Inflammatory macrophage treated with lipopolysaccharide for 4 hours (primary cell): ENCODE measurements at regions not wholly inside any gene's neighbourhood (a gene's known extent, or its start where the extent isn't known, plus 50 kb on each side); places are given as distances from the start of the nearest gene placed in this dataset.

ENCODE experiments used
- DNase-seq: peaks from one replicate; pipeline ENCODE4 v3.0.0-alpha.2; 2020

DNA sequence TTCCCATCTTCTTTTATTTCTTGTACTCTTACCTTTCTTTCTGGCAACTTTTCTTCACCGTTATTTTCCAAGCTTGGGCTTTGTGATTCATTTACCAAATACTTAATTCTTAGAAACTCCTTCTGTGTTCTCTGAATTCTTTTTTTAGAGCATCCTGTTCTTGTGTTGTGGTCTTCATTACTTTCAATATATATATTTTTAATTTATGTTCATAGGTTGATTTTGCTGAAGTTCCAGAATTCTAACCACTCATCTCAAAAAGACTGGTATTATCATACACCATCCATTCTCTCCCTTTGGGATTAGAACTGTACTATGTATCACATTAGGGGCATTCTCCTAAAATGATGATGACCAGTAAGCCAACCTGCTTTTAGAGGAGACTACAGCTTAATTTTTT is 362.3 kb upstream of the CBLB start:
- no peak for DNase-seq

DNA sequence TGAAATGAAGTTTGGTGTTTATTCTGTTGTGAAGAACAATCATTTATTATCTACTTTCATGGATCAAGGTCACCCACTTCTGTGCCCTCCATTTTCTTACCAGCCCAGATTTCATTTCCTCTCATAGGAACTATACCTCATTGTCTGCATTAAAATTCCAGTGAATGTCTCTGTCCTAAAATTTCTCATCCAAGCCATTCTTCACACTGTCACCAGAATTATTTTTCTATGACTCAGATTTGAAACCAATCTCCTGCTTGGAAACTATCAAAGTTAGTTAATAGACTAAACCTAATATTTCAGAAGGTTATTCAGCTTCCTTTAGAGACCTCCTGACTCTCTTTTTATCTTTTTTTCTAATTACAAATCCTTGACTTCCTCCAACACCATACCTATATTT is 364.1 kb upstream of the CBLB start:
- DNase-seq, result no peak

DNA sequence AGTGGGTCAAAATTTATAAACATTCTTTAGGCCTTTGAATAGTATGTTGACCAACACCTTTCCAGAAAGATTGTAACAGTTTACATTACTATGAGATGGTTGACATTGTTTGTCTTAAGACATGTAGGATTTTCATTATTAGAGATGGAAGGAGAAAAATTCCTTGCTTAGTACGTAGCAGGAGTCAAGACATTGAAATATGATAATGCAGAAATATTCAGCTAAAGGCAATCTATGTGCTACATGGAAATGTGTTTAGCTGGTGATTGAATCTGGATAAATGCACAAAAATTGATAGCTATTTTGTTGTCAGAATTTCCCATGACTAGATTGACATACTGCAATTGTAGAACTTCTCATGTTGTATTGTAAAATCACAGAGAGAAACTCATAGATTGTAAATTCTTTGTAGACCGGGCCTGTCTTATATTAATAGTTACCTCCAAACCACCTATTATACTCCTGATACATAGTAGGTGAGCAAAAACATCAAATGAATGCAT is 370.4 kb upstream of the CBLB start:
- no peak for DNase-seq

DNA sequence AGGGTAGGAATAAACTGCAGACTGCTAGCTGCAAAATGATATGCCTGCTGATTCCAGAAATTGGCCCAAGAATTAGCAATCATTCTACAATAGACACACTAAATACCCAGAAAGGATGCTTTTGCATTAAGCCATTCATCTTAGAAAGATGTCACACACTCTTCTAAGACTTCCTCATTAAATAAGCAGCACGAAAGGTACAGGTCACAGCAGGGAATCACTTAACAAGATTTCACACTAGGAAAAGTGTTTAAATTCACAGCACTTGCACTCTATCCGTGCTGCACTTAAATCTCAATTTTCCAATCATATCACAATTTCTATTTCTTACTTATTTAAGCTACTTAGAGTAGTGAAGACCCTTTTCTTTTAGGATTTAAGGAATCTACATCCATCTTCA is 372.8 kb upstream of the CBLB start:
- DNase-seq, result no peak

DNA sequence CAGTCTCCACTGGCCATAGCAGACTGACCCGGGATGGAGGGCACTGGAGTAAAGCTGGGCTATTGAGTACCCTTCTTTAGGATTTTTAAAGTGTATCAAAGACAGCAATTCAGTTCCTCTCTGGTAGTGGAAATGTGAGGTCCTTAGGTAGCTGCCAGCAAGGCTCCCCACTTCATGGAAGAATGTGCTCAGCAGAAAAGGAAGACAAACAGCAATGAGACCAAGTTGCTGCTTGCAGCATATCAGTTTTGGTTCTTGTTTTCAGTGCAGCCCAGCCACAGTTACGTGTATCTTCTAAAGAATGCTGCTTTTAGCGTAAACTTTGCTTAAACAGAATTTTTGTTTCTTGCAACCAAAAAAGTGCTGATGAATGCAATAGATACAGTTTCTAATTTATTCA is 374.0 kb upstream of the CBLB start:
- no peak for DNase-seq

DNA sequence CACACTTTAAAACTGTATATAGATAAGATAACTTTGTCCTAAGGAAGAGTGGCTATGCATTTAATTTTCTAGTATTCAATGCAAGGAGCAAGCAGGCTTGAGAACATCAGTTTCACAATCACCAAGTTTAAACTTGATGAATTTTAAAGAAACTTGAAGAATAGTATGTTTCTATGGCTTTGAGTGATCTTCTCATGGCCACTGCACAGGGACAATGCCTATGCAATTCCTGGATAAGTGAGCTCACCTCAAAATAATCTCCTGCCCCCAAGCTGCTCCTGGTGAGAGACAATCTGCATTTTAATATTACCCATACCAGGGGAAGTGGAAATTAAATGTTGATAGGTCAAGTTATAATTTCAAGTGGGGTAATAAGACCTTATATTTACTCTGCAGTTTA is 376.6 kb upstream of the CBLB start:
- DNase-seq, result no peak

DNA sequence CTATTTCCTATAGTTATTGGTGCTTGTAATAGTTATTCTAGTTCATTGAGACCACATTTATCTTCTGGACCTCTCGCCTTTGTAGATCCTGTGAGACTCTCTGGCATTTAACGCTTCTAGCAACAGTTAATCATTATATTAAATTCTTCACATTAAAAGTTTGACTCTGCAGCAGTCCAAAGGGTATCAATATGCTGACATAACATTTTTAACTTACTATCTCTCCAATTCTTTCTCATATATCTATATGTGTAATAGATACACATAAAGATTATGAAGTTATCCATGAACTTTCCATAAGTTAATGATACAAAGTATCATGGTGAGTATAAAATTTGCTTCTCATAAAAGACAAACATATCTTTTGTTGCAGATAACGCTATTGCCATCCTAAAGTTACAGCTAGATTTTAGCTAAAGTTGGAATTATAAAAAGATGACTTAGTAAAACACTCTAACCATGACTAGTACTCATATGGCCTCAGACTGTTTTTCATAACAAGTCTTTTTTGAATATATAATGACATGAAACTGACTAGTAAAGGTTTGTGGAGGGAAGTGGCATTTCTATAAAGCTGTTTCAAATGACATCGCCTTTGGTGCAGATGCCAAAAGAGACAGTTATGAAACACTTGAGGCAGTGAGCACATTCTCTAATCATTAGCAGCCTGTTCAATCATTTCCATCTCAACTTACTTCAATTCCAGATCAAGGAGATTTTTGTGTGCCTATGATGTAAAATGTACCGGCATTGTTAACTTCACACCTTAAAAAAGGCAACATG is 379.3 kb upstream of the CBLB start:
- peak; percentile 3 for DNase-seq

DNA sequence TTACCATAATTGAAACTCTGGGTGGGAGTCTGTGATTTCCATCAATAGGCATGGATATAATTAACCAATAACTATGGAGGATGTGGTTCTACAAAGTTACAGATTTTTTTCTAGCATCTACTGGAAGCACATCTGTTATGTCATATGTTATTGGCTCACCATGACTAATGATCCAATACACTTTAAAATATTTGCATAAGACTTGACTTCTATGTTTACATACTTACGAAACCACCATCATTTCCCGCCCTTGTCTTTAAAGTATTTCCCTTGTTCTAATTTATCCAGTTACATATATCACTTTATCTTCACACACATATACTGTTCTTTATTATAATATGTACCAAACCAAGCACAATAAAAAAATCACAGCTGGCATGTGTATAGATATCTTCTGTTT is 380.3 kb upstream of the CBLB start:
- DNase-seq, result peak; percentile 24

DNA sequence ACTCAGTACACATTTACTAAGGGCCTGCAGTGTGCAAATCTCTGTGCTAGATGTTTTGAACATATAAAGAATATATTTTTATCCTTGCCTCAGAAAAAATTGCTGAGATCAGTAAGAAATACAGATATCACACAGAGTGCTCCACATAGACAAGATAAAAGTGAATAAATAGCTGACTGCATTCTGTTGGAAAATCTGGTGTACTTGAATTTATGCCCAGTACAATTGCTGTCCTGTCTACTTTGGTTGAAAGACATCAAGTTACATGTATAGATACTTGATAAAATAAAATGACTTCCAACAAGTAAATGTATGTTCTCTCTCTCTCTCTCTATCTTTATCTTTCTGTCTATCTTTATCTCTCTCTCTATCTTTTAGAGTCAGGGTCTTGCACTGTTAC is 381.2 kb upstream of the CBLB start:
- DNase-seq, result no peak

DNA sequence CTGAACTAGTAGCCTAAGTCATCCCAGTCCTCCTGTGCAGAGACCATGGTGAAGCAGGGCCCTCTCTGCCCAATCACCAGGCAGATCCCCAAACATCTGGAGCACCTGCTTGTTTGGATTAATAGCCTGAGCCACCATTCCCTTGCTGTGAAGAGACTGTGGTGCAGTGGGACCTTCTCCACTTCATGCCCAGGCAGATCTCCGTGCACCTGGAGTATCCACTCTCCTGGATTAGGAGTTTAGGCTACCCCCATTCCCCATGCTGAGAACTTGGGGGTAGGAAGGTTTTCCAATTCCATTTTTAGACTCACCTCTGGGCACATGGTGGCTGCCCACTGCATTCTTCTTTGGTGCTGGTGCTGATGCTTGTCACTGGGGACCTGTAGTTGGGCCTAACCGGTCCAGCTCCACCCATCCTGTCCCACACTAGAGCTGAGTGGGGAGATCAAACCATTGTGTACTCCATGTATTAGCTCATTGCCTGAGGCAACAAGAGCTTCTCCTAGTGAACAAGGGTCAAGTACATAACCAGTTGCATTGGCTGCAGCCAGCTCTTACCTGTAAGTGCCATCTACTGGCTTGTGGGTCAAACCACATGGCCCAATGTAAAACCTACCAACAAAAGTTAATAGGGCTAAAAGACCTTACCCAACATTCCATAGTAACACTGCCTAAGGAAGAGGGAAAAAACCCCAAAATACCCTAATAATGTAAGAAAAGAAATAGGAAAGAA is 382.5 kb upstream of the CBLB start:
- no peak for DNase-seq

DNA sequence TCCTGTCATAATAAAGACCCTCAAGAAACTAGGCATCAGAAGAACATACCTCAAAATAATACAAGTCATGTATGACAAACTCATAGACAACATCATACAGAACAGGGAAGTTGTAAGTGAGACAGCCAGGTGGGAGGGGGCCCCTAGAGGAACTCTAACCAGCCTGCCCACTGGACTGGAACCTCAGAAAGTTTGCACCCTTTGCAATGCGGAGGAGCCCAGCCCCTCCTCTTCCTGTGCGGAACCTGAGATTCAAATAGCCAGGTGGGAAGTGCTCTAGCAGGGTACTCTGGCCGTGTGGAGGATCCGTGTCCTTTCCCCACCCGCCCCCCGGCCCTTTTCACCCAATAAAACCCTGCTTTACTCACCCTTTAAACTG is 387.0 kb upstream of the CBLB start:
- no peak for DNase-seq

DNA sequence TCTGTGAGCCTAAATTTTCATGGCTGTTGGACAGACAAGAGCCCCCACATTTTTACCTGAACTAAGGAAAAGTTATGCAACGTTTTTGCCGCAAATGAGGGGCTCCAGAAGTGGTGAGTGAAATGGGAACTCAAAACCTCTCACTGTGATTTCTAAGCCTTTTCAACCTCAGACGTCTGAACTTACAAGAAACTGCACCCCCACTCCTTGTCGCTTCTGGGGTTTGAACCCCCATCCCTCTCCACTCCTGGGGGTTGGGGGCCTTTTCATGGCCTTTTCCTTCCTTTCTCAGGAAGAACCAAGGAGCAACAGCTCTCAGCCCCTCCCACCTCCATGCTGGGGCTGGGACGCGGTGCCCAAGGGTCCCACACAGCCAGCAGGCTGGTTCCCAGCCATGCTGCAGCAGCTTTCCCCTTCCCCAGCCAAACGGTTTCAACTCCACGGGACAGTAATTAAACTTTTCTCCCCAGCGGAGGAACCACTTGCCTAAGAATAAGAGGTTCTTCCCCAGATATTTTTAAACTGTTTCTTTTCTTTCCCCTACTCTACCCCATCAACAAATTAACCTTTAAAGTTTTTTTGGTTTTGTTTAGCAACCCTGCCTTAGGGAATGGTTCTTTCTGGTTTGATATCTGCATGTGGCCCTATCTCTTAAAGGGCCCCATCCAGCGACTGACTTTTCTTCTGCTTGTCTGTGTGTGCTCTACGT is 387.6 kb upstream of the CBLB start:
- DNase-seq, result no peak

DNA sequence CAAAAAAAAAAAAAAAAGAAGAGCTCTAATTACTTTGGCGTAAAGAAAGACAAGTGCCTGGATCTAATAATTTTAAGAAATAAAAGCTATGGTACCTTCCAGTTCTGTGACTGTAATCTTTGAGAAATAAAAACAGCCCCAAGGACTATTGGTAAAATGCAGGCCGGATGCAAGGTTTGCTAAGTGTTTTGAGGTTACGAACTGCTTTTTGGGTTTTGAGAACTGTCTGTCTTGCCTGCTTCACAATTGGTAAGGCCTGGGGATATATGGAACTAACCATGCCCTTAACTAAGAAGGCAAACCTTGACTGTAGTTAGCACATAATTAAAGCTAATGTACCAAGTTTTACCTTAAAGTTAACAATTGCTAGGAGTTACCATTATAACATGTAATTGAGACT is 388.4 kb upstream of the CBLB start:
- no peak for DNase-seq

DNA sequence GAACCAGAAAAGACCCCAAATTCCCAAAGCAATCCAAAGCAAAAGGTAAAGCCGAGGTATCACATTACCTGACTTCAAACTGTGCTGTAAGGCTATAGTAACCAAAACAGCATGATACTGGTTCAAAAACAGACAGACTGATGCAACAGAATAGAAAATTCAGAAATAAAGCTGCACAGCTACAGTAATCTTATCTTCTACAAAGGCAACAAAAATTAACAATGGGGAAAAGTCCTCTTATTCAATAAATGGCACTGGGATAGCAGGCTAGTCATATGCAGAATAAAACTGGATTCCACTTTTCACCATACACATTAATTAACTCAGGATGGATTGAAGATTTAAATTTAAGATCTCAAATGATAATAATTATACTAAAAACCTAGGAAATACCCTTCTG is 392.6 kb upstream of the CBLB start:
- no peak for DNase-seq

DNA sequence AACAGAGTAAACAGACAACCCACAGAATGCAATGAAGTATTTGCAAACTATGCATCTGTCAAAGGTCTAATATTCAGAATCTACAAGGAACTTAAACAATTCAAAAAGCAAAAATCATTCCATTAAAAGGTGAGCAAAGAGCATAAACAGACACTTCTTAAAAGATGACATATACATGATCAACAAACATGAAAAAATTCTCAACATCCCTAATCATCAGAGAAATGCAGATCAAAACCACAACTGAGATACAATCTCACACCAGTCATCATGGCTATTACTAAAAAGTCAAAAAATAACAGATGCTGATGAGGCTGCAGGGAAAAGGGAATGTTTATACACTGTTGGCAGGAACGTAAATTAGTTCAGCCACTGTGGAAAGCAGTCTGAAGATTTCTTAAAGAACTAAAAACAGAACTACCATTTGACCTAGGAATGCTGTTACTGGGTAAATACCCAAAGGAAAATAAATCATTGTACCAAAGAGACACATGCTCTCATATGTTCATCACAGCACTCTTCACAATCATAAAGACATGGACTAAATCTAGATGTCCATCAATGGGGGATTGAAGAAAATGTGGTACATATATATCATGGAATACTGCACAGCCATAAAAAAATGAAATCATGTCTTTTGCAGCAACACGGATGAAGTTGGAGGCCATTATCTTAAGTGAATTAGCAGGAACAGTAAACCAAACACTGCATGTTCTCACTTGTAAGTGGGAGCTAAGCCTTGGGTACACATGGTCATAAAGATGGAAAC is 393.3 kb upstream of the CBLB start:
- no peak for DNase-seq

DNA sequence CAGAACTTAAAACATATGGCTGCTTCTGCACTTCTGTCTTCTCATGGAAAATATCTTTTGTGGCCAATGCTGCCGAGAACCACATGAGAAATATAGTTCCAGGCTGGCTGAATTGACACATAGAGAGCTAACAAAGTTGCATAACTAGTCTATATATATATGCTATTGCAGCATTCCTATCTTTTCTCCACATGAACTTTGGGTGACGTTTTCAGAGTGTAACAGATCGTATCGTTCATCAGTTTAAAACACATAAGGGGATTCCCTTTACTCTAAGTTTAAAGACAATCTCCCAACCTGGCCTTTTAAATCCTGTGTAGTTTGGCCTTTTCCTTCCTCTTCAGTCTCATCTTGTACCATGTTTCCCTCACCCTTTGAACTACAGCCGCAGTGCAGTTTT is 394.2 kb upstream of the CBLB start:
- DNase-seq, result no peak

DNA sequence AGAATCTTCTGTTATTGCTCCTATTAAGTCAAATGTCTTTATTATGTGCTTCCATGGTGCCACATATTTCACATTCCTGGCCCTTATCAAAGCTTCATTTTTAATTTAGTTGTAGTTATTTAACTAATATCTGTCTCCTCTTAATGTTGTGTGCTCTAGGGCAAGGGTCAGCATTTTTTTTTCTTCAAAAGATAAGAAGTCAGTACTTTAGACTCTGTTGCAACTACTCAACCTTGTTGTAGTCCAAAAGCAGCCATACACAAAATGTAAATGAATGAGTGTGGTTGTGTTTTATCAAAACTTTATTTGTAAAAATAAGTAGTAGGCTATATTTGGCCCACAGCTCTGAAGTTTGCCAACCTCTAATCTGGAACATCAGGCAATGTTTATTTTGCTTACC is 394.7 kb upstream of the CBLB start:
- DNase-seq, result no peak

DNA sequence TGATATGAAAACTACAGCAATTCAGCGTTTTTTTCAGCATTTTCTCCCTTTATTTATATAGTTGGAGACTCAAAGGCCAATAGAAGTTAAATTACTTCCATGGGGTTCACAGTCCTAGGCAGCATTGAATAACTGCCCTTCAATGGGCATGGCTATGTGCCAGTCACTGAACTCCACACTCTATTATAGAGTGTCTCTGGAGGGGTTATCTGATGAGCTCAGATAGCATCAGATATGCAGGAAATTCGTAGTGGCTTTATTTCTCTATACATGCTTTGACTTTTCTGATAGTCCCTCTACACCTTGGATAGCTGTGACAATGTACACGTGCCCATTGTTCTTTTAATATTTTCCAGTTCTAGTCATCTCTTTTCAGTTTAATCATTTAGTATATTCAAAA is 396.9 kb upstream of the CBLB start:
- DNase-seq, result no peak

DNA sequence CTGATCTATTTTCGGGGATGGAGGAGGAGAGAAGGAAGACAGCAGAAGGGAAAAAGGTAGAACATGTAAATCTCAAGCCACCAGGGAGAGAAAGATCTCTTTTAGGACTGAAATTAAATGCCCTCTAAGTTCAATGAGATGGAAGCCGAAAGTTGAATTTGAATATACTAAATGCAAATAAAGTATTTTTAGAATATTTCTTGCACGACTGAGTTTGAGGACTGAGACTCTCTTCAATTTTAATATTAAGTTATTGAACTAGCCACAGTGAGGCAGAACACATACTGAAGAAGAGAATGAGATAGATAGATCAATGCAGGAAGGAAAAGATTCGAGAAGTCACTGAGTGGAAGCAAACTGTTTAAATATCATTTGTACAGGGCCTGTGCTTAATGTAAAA is 399.9 kb upstream of the CBLB start:
- DNase-seq, result no peak

DNA sequence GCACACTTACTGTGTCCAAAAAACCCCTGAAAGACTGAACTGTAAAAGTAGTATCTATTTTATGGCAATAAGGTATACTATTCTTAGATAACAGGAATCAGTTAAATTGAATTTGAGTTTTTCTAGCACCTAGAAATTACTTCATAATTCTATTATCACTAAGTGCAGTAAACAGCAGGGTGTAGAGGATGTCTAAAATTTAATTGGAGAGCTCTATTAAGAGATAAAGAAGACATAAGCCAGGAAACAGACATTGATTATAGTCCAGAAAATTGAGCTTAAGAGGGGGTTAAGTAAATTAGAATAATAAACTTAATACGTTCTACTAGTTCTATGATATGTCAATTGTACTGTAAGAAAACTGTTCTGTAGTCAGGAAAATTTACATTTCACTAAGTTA is 403.5 kb upstream of the CBLB start:
- DNase-seq, result no peak

DNA sequence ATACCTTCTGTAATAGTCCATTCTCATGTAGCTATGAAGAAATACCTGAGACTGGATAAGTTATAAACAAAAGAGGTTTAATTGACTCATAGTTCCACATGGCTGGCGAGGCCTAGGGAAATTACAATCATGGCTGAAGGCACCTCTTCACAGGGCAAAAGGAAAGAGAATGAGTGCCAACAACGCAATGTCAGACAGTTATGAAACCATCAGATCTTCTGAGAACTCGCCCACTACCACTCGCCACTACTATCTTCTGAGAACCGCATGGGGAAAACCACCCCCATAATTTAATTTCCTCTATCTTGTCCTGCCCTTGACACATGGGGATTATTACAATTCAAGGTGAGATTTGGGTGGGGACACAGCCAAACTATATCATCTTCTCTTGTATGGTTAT is 406.8 kb upstream of the CBLB start:
- DNase-seq, result no peak

DNA sequence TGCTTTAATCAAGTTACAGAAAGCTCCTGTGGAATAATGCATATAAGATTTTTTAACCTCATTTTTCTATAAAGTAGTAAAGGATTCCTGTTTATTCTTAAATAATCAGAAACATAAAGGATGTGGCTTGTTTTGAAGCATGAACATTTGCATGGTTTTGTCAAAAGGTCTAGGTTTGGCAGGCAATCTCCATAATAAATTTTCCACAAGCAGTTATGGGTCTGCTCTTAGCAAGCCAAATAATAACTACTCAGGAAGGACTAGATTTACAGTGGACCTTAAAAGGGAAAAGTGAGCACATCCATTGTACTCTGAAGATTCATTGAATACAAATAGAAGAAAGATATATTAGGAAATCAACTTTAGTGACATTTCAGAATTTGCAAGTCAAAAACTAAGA is 407.3 kb upstream of the CBLB start:
- no peak for DNase-seq
